H1 (cell line): ENCODE measurements at regions not wholly inside any gene's neighbourhood (a gene's known extent, or its start where the extent isn't known, plus 50 kb on each side); places are given as distances from the start of the nearest gene placed in this dataset.

Source experiments
- CTCF ChIA-PET: fragments of 300-600 bp; sonication (Branson Sonifier 250); formaldehyde crosslinking; loops from one replicate; lab custom pipeline; 2021; ENCODE audit not compliant: partially characterized antibody; lab: Charles Lee
- POLR2A ChIA-PET: fragments of 300-600 bp; sonication (Branson Sonifier 250); formaldehyde crosslinking; loops from one replicate; lab custom pipeline; 2021; ENCODE audit warnings: inconsistent platforms; ENCODE audit not compliant: partially characterized antibody; lab: Charles Lee
- DNase-seq, 2 experiments: peaks; one replicate each; pipeline versions ENCODE4 v3.0.0 to v3.0.0-alpha.2; 2010 to 2022; ENCODE audit warnings: low spot score in 2 of 2, low read depth in 1 of 2, mixed read lengths in 1 of 2
- FAIRE-seq: peaks from 2 replicates; lab custom pipeline; 2011; peaks lifted over from hg19 to GRCh38; lab: Jason Lieb, UNC
- H2AFZ ChIP-seq: 2 replicates; pipeline ENCODE4 v1.8.1; 2012; ENCODE audit warnings: low read length, inconsistent platforms
- H2AK5ac ChIP-seq: 2 replicates; pipeline ENCODE4 v1.6.1; 2013; ENCODE audit warnings: low read depth, low read length
- H2BK120ac ChIP-seq: replicated peaks from 2 replicates; pipeline ENCODE3; 2013; ENCODE audit warnings: low read depth, low read length, inconsistent platforms
- H2BK12ac ChIP-seq: 2 replicates; pipeline ENCODE4 v1.6.1; 2013; ENCODE audit warnings: low read depth, low read length
- H2BK15ac ChIP-seq: 2 replicates; pipeline ENCODE4 v1.6.1; 2013; ENCODE audit warnings: low read length
- H2BK20ac ChIP-seq: 2 replicates; pipeline ENCODE4 v1.6.1; 2013; ENCODE audit warnings: low read length
- H2BK5ac ChIP-seq: 2 replicates; pipeline ENCODE4 v1.6.1; 2013; ENCODE audit warnings: low read depth, low read length
- H3K14ac ChIP-seq: 2 replicates; pipeline ENCODE4 v1.6.1; 2013; ENCODE audit warnings: inconsistent platforms; ENCODE audit not compliant: insufficient read length
- H3K18ac ChIP-seq: 2 replicates; pipeline ENCODE4 v1.6.1; 2013; ENCODE audit warnings: low read length; ENCODE audit errors: extremely low read depth
- H3K23ac ChIP-seq: 2 replicates; pipeline ENCODE4 v1.6.1; 2013; ENCODE audit warnings: inconsistent platforms; ENCODE audit not compliant: insufficient read length
- H3K23me2 ChIP-seq: 2 replicates; pipeline ENCODE4 v1.6.1; 2013; ENCODE audit warnings: low read depth, low read length
- H3K27ac ChIP-seq: 2 replicates; pipeline ENCODE4 v1.6.1; 2011; ENCODE audit warnings: low read depth, low read length, inconsistent platforms
- H3K27me3 ChIP-seq, 4 experiments: replicated peaks in 1 of 4; 1 replicate in 1 of 4; 2 replicates in 3 of 4; pipeline versions ENCODE4 v1.6.1 to v1.8.1; 2011 to 2013; ENCODE audit warnings: low read length in 3 of 4, mild to moderate bottlenecking in 3 of 4, inconsistent platforms in 2 of 4, mixed read lengths in 2 of 4, moderate library complexity in 1 of 4; ENCODE audit not compliant: control insufficient read depth in 3 of 4, insufficient read depth in 3 of 4; ENCODE audit errors: extremely low read depth in 1 of 4
- H3K36me3 ChIP-seq, 4 experiments: 2 replicates each; pipeline versions ENCODE4 v1.6.1 to v1.8.1; 2011 to 2013; ENCODE audit warnings: mild to moderate bottlenecking in 4 of 4, low read length in 3 of 4, moderate library complexity in 2 of 4, control low read depth in 1 of 4, inconsistent platforms in 1 of 4; ENCODE audit not compliant: insufficient read depth in 4 of 4, control insufficient read depth in 2 of 4
- H3K4ac ChIP-seq: replicated peaks from 2 replicates; pipeline ENCODE3; 2013; ENCODE audit warnings: low read length, low read depth, mixed read lengths, inconsistent platforms; ENCODE audit not compliant: insufficient read length
- H3K4me1 ChIP-seq, 4 experiments: replicated peaks in 1 of 4; 1 replicate in 1 of 4; 2 replicates in 3 of 4; pipeline versions ENCODE4 v1.6.1 to v1.8.1; 2011 to 2013; ENCODE audit warnings: low read length in 3 of 4, inconsistent platforms in 2 of 4, mixed read lengths in 1 of 4; ENCODE audit not compliant: insufficient read depth in 4 of 4, control insufficient read depth in 3 of 4
- H3K4me2 ChIP-seq, 2 experiments: 2 replicates each; pipeline versions ENCODE4 v1.6.1 to v1.8.1; 2011 to 2013; ENCODE audit warnings: low read depth in 2 of 2, low read length in 2 of 2, control low read depth in 1 of 2, inconsistent platforms in 1 of 2, mild to moderate bottlenecking in 1 of 2; ENCODE audit not compliant: insufficient read depth in 1 of 2
- H3K4me3 ChIP-seq, 4 experiments: fragments of 200-600, 300-600 bp in 1 of 4; sonication (generic), shearing (Covaris generic), sonication (Bioruptor Twin) in 1 of 4; 2 replicates each; pipeline versions ENCODE4 v1.5.1 to v1.8.1; 2011 to 2016; ENCODE audit warnings: low read length in 4 of 4, low read depth in 3 of 4, control low read depth in 2 of 4, inconsistent platforms in 2 of 4, mild to moderate bottlenecking in 2 of 4, mixed read lengths in 1 of 4, moderate library complexity in 1 of 4; ENCODE audit not compliant: insufficient read depth in 2 of 4; ENCODE audit errors: extremely low read depth in 1 of 4
- H3K56ac ChIP-seq: replicated peaks from 2 replicates; pipeline ENCODE3; 2013; ENCODE audit warnings: low read depth, mild to moderate bottlenecking, mixed read lengths, low read length, inconsistent platforms; ENCODE audit not compliant: insufficient read length
- H3K79me1 ChIP-seq: 2 replicates; pipeline ENCODE4 v1.6.1; 2013; ENCODE audit warnings: low read depth, low read length, control low read depth
- H3K79me2 ChIP-seq, 2 experiments: 2 replicates each; pipeline versions ENCODE4 v1.6.1 to v1.8.1; 2012 to 2013; ENCODE audit warnings: low read length in 2 of 2, mild to moderate bottlenecking in 2 of 2, inconsistent platforms in 1 of 2; ENCODE audit not compliant: insufficient read depth in 2 of 2, control insufficient read depth in 1 of 2
- H3K9ac ChIP-seq, 4 experiments: replicated peaks in 1 of 4; 1 replicate in 1 of 4; 2 replicates in 3 of 4; pipeline versions ENCODE4 v1.6.1 to v1.8.1; 2011 to 2013; ENCODE audit warnings: low read depth in 3 of 4, low read length in 3 of 4, control low read depth in 2 of 4, mild to moderate bottlenecking in 2 of 4, moderate library complexity in 2 of 4, inconsistent platforms in 1 of 4; ENCODE audit errors: extremely low read depth in 1 of 4
- H3K9me3 ChIP-seq, 2 experiments: 2 replicates each; pipeline versions ENCODE4 v1.6.1 to v1.8.1; 2012 to 2013; ENCODE audit warnings: mild to moderate bottlenecking in 2 of 2, moderate library complexity in 2 of 2, control low read depth in 1 of 2, inconsistent platforms in 1 of 2, low read depth in 1 of 2, low read length in 1 of 2, mixed read lengths in 1 of 2; ENCODE audit not compliant: insufficient read depth in 2 of 2
- H4K20me1 ChIP-seq, 2 experiments: replicated peaks in 1 of 2; 2 replicates each; pipeline versions ENCODE3 to v1.8.1; 2011 to 2013; ENCODE audit warnings: inconsistent platforms in 2 of 2, low read length in 2 of 2, mild to moderate bottlenecking in 1 of 2; ENCODE audit not compliant: insufficient read depth in 2 of 2, control insufficient read depth in 1 of 2
- H4K5ac ChIP-seq: 2 replicates; pipeline ENCODE4 v1.6.1; 2013; ENCODE audit warnings: low read length, low read depth, mixed read lengths, inconsistent platforms; ENCODE audit not compliant: insufficient read length
- H4K8ac ChIP-seq: 2 replicates; pipeline ENCODE4 v1.8.0; 2013; ENCODE audit warnings: mild to moderate bottlenecking, moderate library complexity, low read length, inconsistent platforms; ENCODE audit not compliant: insufficient read depth; ENCODE audit errors: extremely low read depth
- H4K91ac ChIP-seq: replicated peaks from 2 replicates; pipeline ENCODE3; 2013; ENCODE audit warnings: low read length, mixed read lengths, inconsistent platforms; ENCODE audit not compliant: insufficient read length
- ASH2L ChIP-seq: fragments of 200-600, 300-600 bp; sonication (generic); IDR thresholded peaks from one replicate; pipeline ENCODE4 v1.7.1; 2017; ENCODE audit warnings: low read length
- BACH1 ChIP-seq: IDR thresholded peaks from 2 replicates; pipeline ENCODE4 v1.6.1; 2012; ENCODE audit warnings: low read length, improper control_type of control experiment
- BRCA1 ChIP-seq: IDR thresholded peaks from 2 replicates; pipeline ENCODE4 v1.6.1; 2012; ENCODE audit warnings: low read depth, low read length, improper control_type of control experiment
- EGR1 ChIP-seq: IDR thresholded peaks from 2 replicates; pipeline ENCODE4 v1.6.1; 2011; ENCODE audit warnings: low read depth, low read length, borderline replicate concordance
- FOSL1 ChIP-seq: IDR thresholded peaks from 2 replicates; pipeline ENCODE4 v1.6.1; 2011; ENCODE audit warnings: mild to moderate bottlenecking, low read depth, low read length, moderate library complexity; ENCODE audit not compliant: insufficient read depth
- HDAC2 ChIP-seq, 2 experiments: fragments of 300-600 bp in 1 of 2; sonication (generic) in 1 of 2; IDR thresholded peaks; 2 replicates each; pipeline ENCODE4 v1.6.1; 2011 to 2012; ENCODE audit warnings: low read depth in 2 of 2, low read length in 2 of 2, mild to moderate bottlenecking in 2 of 2, moderate library complexity in 2 of 2, borderline replicate concordance in 1 of 2, inconsistent platforms in 1 of 2
- JUND ChIP-seq: IDR thresholded peaks from 2 replicates; pipeline ENCODE4 v1.6.1; 2011; ENCODE audit warnings: mild to moderate bottlenecking, improper control_type of control experiment, low read length
- KDM1A ChIP-seq: fragments of 200-600, 300-600 bp; sonication (generic); IDR thresholded peaks from 2 replicates; pipeline ENCODE4 v1.7.1; 2016; ENCODE audit warnings: mild to moderate bottlenecking, low read length, borderline replicate concordance
- MAFK ChIP-seq: IDR thresholded peaks from 2 replicates; pipeline ENCODE4 v1.6.1; 2012; ENCODE audit warnings: low read depth, mild to moderate bottlenecking, improper control_type of control experiment, low read length
- SIRT6 ChIP-seq: IDR thresholded peaks from one replicate; pipeline ENCODE4 v1.7.1; 2012; ENCODE audit warnings: low read length, inconsistent platforms
- TEAD4 ChIP-seq: IDR thresholded peaks from 2 replicates; pipeline ENCODE4 v1.6.1; 2012; ENCODE audit warnings: low read depth, low read length, inconsistent platforms, mixed read lengths
- ZNF274 ChIP-seq: IDR thresholded peaks from 2 replicates; pipeline ENCODE4 v1.7.0; 2012; ENCODE audit warnings: low read length, borderline replicate concordance; ENCODE audit errors: extremely low read depth
- WGBS, 2 experiments: shearing (Covaris generic) in 1 of 2; methylation state at CpG; one replicate each; pipeline versions ENCODE4 v1.1.6 to v1.1.7; 2013 to 2015; ENCODE audit warnings: low lambda C conversion rate in 2 of 2, mixed read lengths in 2 of 2, inconsistent platforms in 1 of 2, low coverage in 1 of 2, missing lambda C conversion rate in 1 of 2; ENCODE audit not compliant: insufficient replicate concordance in 2 of 2, insufficient coverage in 1 of 2, insufficient read length in 1 of 2; ENCODE audit errors: extremely low coverage in 1 of 2, missing lambda C conversion rate in 1 of 2; 5-methylcytosine and 5-hydroxymethylcytosine counted together

DNA sequence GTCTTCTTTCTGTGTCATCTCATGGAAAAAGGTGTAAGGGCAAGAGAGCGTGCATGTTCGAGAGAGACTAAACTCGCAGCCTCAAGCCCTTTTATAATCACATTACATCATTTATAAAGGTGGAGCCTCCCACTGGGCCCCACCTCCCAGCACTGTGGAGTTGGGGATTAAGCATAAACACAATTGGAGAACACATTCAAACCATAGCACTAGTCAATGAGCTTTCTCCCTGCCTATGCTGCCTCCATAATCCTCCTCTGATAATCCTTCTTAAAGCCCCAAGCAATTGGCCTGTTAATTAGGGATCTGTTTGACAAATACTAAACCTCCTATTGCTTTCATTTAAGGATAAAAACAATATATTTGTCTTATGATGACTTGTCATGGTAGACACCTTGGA, 99.6 kb downstream of the NMUR2 start:
- Histone ChIP-seq H2BK12ac (no peak overlapping the region), H3K27me3 (no peaks in the 10 kb centered on the region), H3K4me2 (no peak overlapping the region), H2BK120ac (no peak overlapping the region), H4K8ac (no peak overlapping the region)
- WGBS, 2 experiments, result 80% methylated on average over 3 of the region's 3 CpGs; no CpG with 5 or more reads in 1 of the 2 experiments
- no peak for DNase-seq
- TF ChIP-seq FOSL1 (no peak), MAFK (no peak), HDAC2 (IDR thresholded peaks at IDR 0.05; ENCODE audit: borderline replicate concordance in 1 of 2, low read depth in 2 of 2, low read length in 2 of 2) (no peak), BACH1 (no peak), JUND (no peak), BRCA1 (no peak), SIRT6 (no peak), ASH2L (no peak), TEAD4 (no peak), ZNF274 (no peak), KDM1A (no peak), EGR1 (no peak)
- TF ChIP-seq, all 59 proteins: peak for 0
- no peak overlapping the region for H3K14ac ChIP-seq
- no peaks in the 10 kb centered on the region for H3K4me1 ChIP-seq
- H4K5ac ChIP-seq, result no peak overlapping the region
- no peaks in the 10 kb centered on the region for H3K79me1 ChIP-seq
- no peak overlapping the region for H4K91ac ChIP-seq
- no peak overlapping the region for H3K4me3 ChIP-seq
- H2BK15ac ChIP-seq, result no peak overlapping the region
- H3K79me2 ChIP-seq, result no peaks in the 10 kb centered on the region
- no peaks in the 10 kb centered on the region for H3K36me3 ChIP-seq
- H2BK20ac ChIP-seq, result no peak overlapping the region
- no peaks in the 10 kb centered on the region for H4K20me1 ChIP-seq
- FAIRE-seq, result no peak
- no peaks in the 10 kb centered on the region for H3K23me2 ChIP-seq
- no peak overlapping the region for H2AFZ ChIP-seq
- H3K4ac ChIP-seq, result no peak overlapping the region
- ChIA-PET POLR2A (no interaction called here), CTCF (interaction anchor here (0.6 to 1.3 kb wide), 4 partner anchors 19 to 814 kb away, joined by 3 to 6 read pairs (median 4); no protein-coding TSS in a partner anchor)
- no peak overlapping the region for H2BK5ac ChIP-seq
- H3K18ac ChIP-seq, result no peak overlapping the region
- no peak overlapping the region for H3K23ac ChIP-seq
- no peak overlapping the region for H2AK5ac ChIP-seq
- no peak overlapping the region for H3K9ac ChIP-seq
- no peak overlapping the region for H3K27ac ChIP-seq
- no peaks in the 10 kb centered on the region for H3K9me3 ChIP-seq
- H3K56ac ChIP-seq, result no peak overlapping the region
